H1 (cell line): ENCODE measurements at regions not wholly inside any gene's neighbourhood (a gene's known extent, or its start where the extent isn't known, plus 50 kb on each side); places are given as distances from the start of the nearest gene placed in this dataset.

Experiments
- CBX8 ChIP-seq: fragments of 300-800, 300-1000 bp; sonication (generic); IDR thresholded peaks from 2 replicates; pipeline ENCODE4 v1.7.1; 2016; ENCODE audit warnings: low read depth, low read length, borderline replicate concordance
- CHD7 ChIP-seq: fragments of 300-600 bp; sonication (generic); IDR thresholded peaks from 2 replicates; pipeline ENCODE4 v1.7.1; 2012; ENCODE audit warnings: low read length, moderate library complexity, mild to moderate bottlenecking, inconsistent platforms; ENCODE audit not compliant: insufficient replicate concordance
- HDAC2 ChIP-seq, 2 experiments: fragments of 300-600 bp in 1 of 2; sonication (generic) in 1 of 2; IDR thresholded peaks; 2 replicates each; pipeline ENCODE4 v1.6.1; 2011 to 2012; ENCODE audit warnings: low read depth in 2 of 2, low read length in 2 of 2, mild to moderate bottlenecking in 2 of 2, moderate library complexity in 2 of 2, borderline replicate concordance in 1 of 2, inconsistent platforms in 1 of 2
- MAFK ChIP-seq: IDR thresholded peaks from 2 replicates; pipeline ENCODE4 v1.6.1; 2012; ENCODE audit warnings: low read depth, mild to moderate bottlenecking, improper control_type of control experiment, low read length
- SIRT6 ChIP-seq: IDR thresholded peaks from one replicate; pipeline ENCODE4 v1.7.1; 2012; ENCODE audit warnings: low read length, inconsistent platforms
- TAF7 ChIP-seq: optimal IDR thresholded peaks from 2 replicates; pipeline ENCODE3; 2011; ENCODE audit warnings: low read depth, mild to moderate bottlenecking, inconsistent platforms, low read length, moderate library complexity, borderline replicate concordance

GRCh38 chr10:6847561-6847960 is 267.5 kb upstream of the PRKCQ start (continued):
- TF ChIP-seq CHD7 (no peak), HDAC2 (IDR thresholded peaks at IDR 0.05; ENCODE audit: borderline replicate concordance in 1 of 2, low read depth in 2 of 2, low read length in 2 of 2) (no peak), TAF7 (no peak), SIRT6 (no peak), CBX8 (no peak), MAFK (no peak)
